ENCODE measurements at regions not wholly inside any gene's neighbourhood (a gene's known extent, or its start where the extent isn't known, plus 50 kb on each side); places are given as distances from the start of the nearest gene placed in this dataset.
"Not testable (repeated sequence)": the region's sequence is repeated elsewhere in the genome, so short reads cannot be mapped to it uniquely, and the experiment has no call there.

GRCh38 chr15:31219221-31219620, 107.4 kb upstream of the KLF13 start:
- no peak for DNase-seq (ENCODE audit: low spot score)

- DNase-seq (ENCODE audit: low spot score), result no peak
Measured at GRCh38 chr15:31221936-31222515, 104.6 kb upstream of the KLF13 start.

GRCh38 chr15:31222773-31223341, 103.8 kb upstream of the KLF13 start:
- no peak for DNase-seq (ENCODE audit: low spot score)

GRCh38 chr15:31223478-31224350, 102.9 kb upstream of the KLF13 start:
- DNase-seq (ENCODE audit: low spot score), result no peak

- not testable (repeated sequence) for DNase-seq (ENCODE audit: low spot score)
Measured at GRCh38 chr15:31224661-31225060, 102.0 kb upstream of the KLF13 start.

GRCh38 chr15:31225356-31225955, 101.2 kb upstream of the KLF13 start:
- DNase-seq (ENCODE audit: low spot score), result no peak

DNA sequence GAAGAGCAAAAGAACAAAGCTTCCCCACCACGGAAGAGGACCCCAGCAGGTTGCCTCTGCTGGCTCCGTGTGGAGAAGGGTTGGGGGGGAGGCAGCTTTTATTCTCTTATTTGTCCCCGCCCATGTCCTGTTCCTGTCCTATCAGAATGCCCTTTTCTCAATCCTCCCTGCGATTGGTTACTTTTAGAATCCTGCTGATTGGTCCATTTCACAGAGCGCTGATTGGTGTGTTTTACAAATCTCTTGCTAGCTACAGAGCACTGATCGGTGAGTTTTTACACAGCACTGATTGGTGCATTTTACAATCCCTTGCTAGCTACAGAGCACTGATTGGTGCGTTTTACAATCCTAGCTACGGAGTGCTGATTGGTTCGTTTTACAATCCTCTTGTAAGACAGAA, 100.6 kb upstream of the KLF13 start:
- DNase-seq (ENCODE audit: low spot score), result no peak

DNA sequence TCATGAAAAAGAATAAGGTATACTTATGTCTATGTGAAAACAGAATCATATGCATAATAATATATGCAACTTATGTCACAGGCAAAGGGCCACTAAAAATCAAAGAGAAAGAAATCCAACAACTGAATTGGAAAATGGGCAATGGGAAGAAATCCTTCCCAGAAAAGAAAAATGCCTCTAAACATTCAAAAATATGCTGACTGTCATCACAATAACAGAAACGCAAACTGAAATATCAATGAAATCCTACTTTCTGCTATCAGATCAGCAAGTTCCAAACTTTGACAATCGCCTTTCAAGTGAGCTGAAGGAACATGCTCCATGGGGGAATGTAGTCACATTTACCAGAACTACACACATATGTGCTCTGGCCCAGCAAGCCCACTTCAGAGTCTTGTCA, 99.4 kb upstream of the KLF13 start:
- DNase-seq (ENCODE audit: low spot score), result no peak

GRCh38 chr15:31228011-31228484, 98.6 kb upstream of the KLF13 start:
- no peak for DNase-seq (ENCODE audit: low spot score)

DNA sequence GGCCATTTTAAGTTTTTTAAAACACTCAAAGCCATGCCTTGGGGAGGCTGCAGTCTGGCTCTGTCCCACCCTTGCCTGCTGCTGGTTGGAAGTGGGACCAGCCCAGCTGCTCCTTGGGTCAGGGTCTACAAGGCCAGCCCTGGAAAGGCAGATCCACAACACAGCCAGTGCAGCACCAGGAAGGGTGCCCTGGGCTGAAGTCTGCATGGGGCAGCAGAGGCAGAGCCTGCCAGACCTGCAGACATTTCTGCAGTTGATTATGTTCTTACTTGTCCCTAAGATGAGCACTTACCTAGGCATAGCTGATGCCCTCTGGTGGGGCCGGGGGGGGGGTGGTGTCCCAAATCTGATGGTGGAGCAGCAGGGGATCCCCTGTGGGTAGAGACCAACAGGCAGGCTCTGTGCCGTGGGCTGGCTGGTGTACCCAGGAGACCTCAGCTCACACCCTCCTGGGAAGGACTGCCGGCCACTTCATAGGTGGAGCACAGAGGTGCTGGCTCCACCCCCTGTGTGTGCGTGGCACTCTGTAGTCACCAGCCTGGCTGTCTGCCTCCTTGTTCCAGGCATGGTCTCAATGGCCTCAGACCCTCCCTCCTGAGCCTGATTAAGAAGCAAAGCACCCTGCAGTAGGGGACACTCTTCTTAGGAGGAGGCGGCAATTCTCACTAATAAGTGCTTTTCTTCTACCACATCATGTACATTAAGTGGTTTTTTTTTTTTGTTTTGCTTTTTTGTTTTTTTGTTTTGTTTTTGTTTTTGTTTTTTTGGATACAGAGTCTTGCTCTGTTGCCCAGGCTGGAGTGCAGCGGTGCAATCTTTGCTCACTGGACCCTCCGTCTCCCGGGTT, 97.4 kb upstream of the KLF13 start:
- no peak for DNase-seq (ENCODE audit: low spot score)

- no peak for DNase-seq (ENCODE audit: low spot score)
Measured at GRCh38 chr15:31230630-31231485, 95.8 kb upstream of the KLF13 start.

- DNase-seq (ENCODE audit: low spot score), result no peak
Measured at GRCh38 chr15:31234815-31235214, 91.8 kb upstream of the KLF13 start.

DNA sequence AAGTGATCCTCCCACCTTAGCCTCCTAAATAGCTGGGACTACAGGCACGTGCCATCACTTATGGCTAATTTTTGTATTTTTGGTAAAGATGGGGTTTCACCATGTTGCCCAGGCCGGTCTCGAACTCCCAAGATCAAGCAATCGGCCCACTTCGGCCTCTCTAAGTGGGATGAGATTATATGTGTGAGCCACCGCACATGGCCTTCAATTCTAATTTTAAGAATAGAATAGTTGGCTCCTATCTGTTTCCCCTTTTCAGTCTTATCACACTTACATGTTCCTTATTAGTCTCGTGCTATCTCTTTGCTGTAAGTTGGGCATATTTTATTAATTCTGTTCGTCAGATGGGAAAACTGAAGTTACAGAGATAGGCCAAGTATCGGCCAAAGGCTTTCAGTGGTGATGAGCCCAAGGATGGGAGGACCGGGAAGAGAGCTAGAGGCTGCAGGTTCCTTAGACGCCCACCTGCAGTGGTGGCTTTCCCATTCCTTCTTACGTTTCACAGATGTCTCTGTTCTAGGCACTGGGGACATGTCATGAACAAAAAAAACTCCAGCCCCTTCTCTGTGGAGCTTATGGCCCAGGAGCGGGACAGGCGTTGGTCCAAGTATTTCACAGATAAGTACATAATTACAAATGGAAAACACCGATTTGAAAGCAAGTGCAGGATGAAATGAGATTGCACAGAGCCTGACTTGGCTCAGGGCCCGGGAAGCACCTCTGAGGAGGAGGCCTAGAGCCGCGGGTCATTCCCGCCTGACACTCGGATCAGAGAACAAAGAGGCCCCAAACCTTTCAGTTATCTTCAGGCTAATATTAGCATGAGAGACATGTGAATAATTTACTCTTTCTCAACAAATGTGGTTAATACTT, 91.1 kb upstream of the KLF13 start:
- no peak for DNase-seq (ENCODE audit: low spot score)

DNA sequence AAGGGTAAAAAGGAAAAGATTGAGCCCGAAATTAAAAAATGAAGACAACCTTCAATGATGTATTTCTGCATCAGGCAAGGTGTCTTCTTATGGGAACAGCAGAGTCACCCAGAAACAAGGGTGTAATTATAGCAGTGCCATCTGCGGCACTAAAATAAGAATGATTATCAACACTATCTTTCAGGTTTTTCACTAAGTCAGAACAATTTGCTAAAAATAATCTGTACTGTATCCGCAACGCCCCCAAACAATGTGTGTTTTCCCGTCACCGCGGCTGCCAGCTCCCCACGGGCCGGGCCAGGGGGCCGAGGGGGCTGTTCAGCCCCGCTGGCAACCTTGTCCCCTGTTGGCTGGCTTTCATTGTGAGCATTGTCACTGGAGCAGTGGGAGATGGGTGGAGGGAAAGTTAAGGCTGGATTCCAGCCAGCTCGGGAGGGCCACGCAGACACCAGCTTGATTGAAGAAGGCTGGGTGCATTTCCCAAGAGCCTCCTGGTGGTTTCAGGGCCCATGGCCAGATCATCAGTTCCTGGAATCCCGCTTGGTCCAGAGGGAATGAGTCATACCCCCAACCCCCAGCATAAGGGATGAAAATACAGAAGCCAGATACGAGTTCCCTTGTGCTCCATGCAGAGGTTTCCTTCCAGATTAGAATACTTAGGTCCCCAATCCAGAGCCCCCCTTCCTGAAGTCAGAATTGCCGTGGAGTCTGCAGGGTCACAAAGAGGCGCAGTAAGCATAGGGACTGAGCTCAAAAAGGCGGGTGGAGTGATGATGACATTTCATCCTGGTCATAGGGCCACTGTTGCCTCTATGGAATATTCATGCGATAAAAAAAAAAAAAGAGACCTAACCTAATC, 90.2 kb upstream of the KLF13 start:
- DNase-seq (ENCODE audit: low spot score), result peak; percentile 77

- DNase-seq (ENCODE audit: low spot score), result no peak
Measured at GRCh38 chr15:31237043-31237324, 89.7 kb upstream of the KLF13 start.

DNA sequence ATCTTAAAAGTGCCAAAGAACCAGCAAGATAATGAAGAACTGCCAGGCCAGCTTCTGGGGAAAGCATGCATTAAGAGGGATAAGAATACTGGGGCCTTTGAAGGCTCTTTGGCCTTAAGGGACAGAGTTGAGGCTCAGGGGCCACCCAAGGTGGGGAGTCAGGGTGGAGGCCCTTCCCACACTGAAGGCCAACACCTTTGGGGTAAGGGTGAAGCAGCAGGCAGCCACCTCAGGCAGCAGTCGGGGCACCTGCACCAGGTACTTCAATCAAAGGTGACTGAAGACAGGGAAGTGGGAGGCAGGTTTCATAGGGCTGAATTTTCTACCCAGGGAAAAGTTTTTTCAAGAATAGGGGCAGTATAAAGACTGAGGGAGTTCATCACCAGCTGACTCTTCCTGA, 87.7 kb upstream of the KLF13 start:
- DNase-seq (ENCODE audit: low spot score), result no peak

- DNase-seq (ENCODE audit: low spot score), result no peak
Measured at GRCh38 chr15:31239409-31239808, 87.2 kb upstream of the KLF13 start.

GRCh38 chr15:31241888-31242522, 84.6 kb upstream of the KLF13 start:
- no peak for DNase-seq (ENCODE audit: low spot score)

DNA sequence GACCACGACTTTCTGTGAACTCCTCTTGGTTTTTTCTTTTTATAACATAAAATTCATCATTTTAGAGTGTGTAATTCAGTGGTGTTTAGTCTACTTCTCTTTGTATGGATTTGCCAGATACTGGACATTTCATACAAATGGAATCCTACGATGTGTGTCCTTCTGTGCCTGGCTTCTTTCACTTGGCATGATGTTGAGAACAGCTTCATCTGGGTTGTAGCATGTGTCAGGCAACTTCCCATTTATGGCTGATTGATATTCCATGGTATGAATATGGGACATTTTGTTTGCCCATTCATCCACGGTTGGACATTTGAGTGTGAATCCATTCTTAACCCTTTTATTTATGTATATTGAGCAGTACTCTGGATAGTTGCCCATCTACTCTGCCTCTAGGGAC, 82.7 kb upstream of the KLF13 start:
- DNase-seq (ENCODE audit: low spot score), result no peak

Data from COLO829 (cell line).